HFFc6 (cell line): ENCODE measurements at regions not wholly inside any gene's neighbourhood (a gene's known extent, or its start where the extent isn't known, plus 50 kb on each side); places are given as distances from the start of the nearest gene placed in this dataset.
A peak's percentile ranks its signal among the peaks of the same experiment; 100 is the strongest.

Experiments used
- DNase-seq: peaks from one replicate; pipeline ENCODE4 v3.0.0-alpha.2; 2018
- H3K27ac Mint-ChIP-seq: 2 replicates; pipeline ENCODE4 v1.8.0; 2020; ENCODE audit warnings: mild to moderate bottlenecking, mixed read lengths
- H3K27me3 Mint-ChIP-seq: 2 replicates; pipeline ENCODE4 v1.8.0; 2021; ENCODE audit warnings: mild to moderate bottlenecking, moderate library complexity, mixed read lengths; ENCODE audit not compliant: insufficient read depth
- H3K36me3 Mint-ChIP-seq: 2 replicates; pipeline ENCODE4 v1.8.0; 2021; ENCODE audit warnings: low read depth, mixed read lengths
- H3K4me1 Mint-ChIP-seq: 2 replicates; pipeline ENCODE4 v1.8.0; 2020; ENCODE audit warnings: low read depth, mixed read lengths
- H3K4me3 Mint-ChIP-seq: 2 replicates; pipeline ENCODE4 v1.8.0; 2020; ENCODE audit warnings: mild to moderate bottlenecking, moderate library complexity, mixed read lengths
- H3K9me3 Mint-ChIP-seq: 2 replicates; pipeline ENCODE4 v1.8.0; 2020; ENCODE audit warnings: mild to moderate bottlenecking, mixed read lengths
- CTCF ChIP-seq: fragments of 200-600 bp; sonication (generic); IDR thresholded peaks from 2 replicates; pipeline ENCODE4 v1.5.0; 2021; ENCODE audit warnings: antibody characterized with exemption, mild to moderate bottlenecking

GRCh38 chr14:26138764-26139445, 458.9 kb downstream of the NOVA1 start:
- Mint-ChIP-seq H3K9me3 (peaks cover 46% of the 10 kb centered on the region), H3K4me3 (no peak overlapping the region), H3K27me3 (no peaks in the 10 kb centered on the region), H3K36me3 (no peaks in the 10 kb centered on the region), H3K4me1 (no peaks in the 10 kb centered on the region), H3K27ac (no peak overlapping the region)
- no peak for DNase-seq
- no peak for TF ChIP-seq CTCF

GRCh38 chr14:26137161-26137560, 460.7 kb downstream of the NOVA1 start:
- Mint-ChIP-seq H3K27ac (no peak overlapping the region), H3K9me3 (peaks cover 49% of the 10 kb centered on the region), H3K4me3 (no peak overlapping the region), H3K27me3 (no peaks in the 10 kb centered on the region), H3K36me3 (no peaks in the 10 kb centered on the region), H3K4me1 (no peaks in the 10 kb centered on the region)
- TF ChIP-seq CTCF = peak; percentile 32
- DNase-seq = no peak

GRCh38 chr14:26132061-26132645, 465.7 kb downstream of the NOVA1 start:
- Mint-ChIP-seq H3K27ac (no peak overlapping the region), H3K36me3 (no peaks in the 10 kb centered on the region; the same call in 1 of the 2 replicates), H3K9me3 (peaks cover 63% of the 10 kb centered on the region), H3K4me3 (no peak overlapping the region), H3K27me3 (no peaks in the 10 kb centered on the region), H3K4me1 (no peaks in the 10 kb centered on the region)
- DNase-seq = no peak
- no peak for TF ChIP-seq CTCF

- Mint-ChIP-seq H3K27ac (no peak overlapping the region), H3K36me3 (no peaks in the 10 kb centered on the region; the same call in 1 of the 2 replicates), H3K27me3 (no peaks in the 10 kb centered on the region), H3K9me3 (peaks cover 63% of the 10 kb centered on the region), H3K4me1 (no peaks in the 10 kb centered on the region), H3K4me3 (no peak overlapping the region)
- no peak for DNase-seq
- no peak for TF ChIP-seq CTCF
Measured at GRCh38 chr14:26130690-26131089, 467.1 kb downstream of the NOVA1 start.

- DNase-seq = no peak
- H3K4me1 Mint-ChIP-seq = no peaks in the 10 kb centered on the region
Measured at GRCh38 chr14:26128931-26129671, 468.7 kb downstream of the NOVA1 start.

More at GRCh38 chr14:26128931-26129671, 468.7 kb downstream of the NOVA1 start:
- Mint-ChIP-seq H3K27ac (no peak overlapping the region), H3K27me3 (no peaks in the 10 kb centered on the region), H3K36me3 (no peaks in the 10 kb centered on the region; the same call in 1 of the 2 replicates), H3K4me3 (no peak overlapping the region), H3K9me3 (peaks cover 60% of the 10 kb centered on the region)
- TF ChIP-seq CTCF = no peak
